GM18858 (cell line): ENCODE measurements at regions not wholly inside any gene's neighbourhood (a gene's known extent, or its start where the extent isn't known, plus 50 kb on each side); places are given as distances from the start of the nearest gene placed in this dataset.

Source experiments
- ATAC-seq: cut with Tn5 transposase; IDR thresholded peaks from one replicate; pipeline ENCODE4 v1.9.1; 2021; ENCODE audit not compliant: unreplicated experiment

- peak; percentile 72 for ATAC-seq
Measured at GRCh38 chr2:181374781-181375675, 82.2 kb upstream of the ITGA4 start.

GRCh38 chr2:181376442-181376841 is 80.7 kb upstream of the ITGA4 start:
- no peak for ATAC-seq

- no peak for ATAC-seq
Measured at GRCh38 chr2:181376999-181377398, 80.2 kb upstream of the ITGA4 start.

- no peak for ATAC-seq
Measured at GRCh38 chr2:181378491-181378890, 78.7 kb upstream of the ITGA4 start.

GRCh38 chr2:181380581-181380980 is 76.6 kb upstream of the ITGA4 start:
- no peak for ATAC-seq

GRCh38 chr2:181384923-181385322 is 72.3 kb upstream of the ITGA4 start:
- ATAC-seq, result no peak

- ATAC-seq, result no peak
Measured at GRCh38 chr2:181389524-181389923, 67.7 kb upstream of the ITGA4 start.

- ATAC-seq, result peak; percentile 52
Measured at GRCh38 chr2:181393472-181393871, 63.7 kb upstream of the ITGA4 start.

- ATAC-seq, result no peak
Measured at GRCh38 chr2:181394741-181395437, 62.3 kb upstream of the ITGA4 start.

- ATAC-seq, result no peak
Measured at GRCh38 chr2:181395851-181396250, 61.3 kb upstream of the ITGA4 start.

- no peak for ATAC-seq
Measured at GRCh38 chr2:181396256-181397123, 60.7 kb upstream of the ITGA4 start.

GRCh38 chr2:181397331-181397730 is 59.9 kb upstream of the ITGA4 start:
- no peak for ATAC-seq

GRCh38 chr2:181398000-181398399 is 59.2 kb upstream of the ITGA4 start:
- no peak for ATAC-seq

- ATAC-seq, result no peak
Measured at GRCh38 chr2:181399027-181399426, 58.2 kb upstream of the ITGA4 start.

- no peak for ATAC-seq
Measured at GRCh38 chr2:181404472-181404871, 52.7 kb upstream of the ITGA4 start.

GRCh38 chr2:181407171-181407570 is 50.0 kb upstream of the ITGA4 start:
- no peak for ATAC-seq
